Naive thymus-derived CD4-positive, alpha-beta T cell (primary cell): ENCODE measurements at regions not wholly inside any gene's neighbourhood (a gene's known extent, or its start where the extent isn't known, plus 50 kb on each side); places are given as distances from the start of the nearest gene placed in this dataset.
A peak's percentile ranks its signal among the peaks of the same experiment; 100 is the strongest.

Experiments used
- ATAC-seq: fragments of 150-1000 bp; cut with Tn5 transposase; 2 replicates; pipeline ENCODE4 v1.10.0; 2021; ENCODE audit warnings: mild to moderate bottlenecking, moderate library complexity
- CTCF ChIA-PET: fragments of 350-600 bp; sonication (Branson Sonifier 250); formaldehyde crosslinking; loops from one replicate; lab custom pipeline; 2021; ENCODE audit warnings: antibody characterized with exemption; lab: Charles Lee
- POLR2A ChIA-PET: fragments of 350-600 bp; sonication (Branson Sonifier 250); formaldehyde crosslinking; loops from one replicate; lab custom pipeline; 2021; ENCODE audit warnings: antibody characterized with exemption, inconsistent platforms; lab: Charles Lee
- DNase-seq, 9 donors: peaks; one replicate each; pipeline versions ENCODE4 v3.0.0 to v3.0.0-alpha.2; 2020 to 2022; ENCODE audit warnings: mixed read lengths in 1 of 9
- H3K27ac ChIP-seq: one replicate; pipeline ENCODE4 v1.7.0; 2013; ENCODE audit warnings: mild to moderate bottlenecking, low read depth, low read length, moderate library complexity
- H3K27me3 ChIP-seq, 2 donors: one replicate each; pipeline ENCODE4 v1.7.0; 2013; ENCODE audit warnings: low read length in 2 of 2, mild to moderate bottlenecking in 2 of 2, moderate library complexity in 2 of 2; ENCODE audit not compliant: control insufficient read depth in 2 of 2, insufficient read depth in 2 of 2
- H3K36me3 ChIP-seq, 3 experiments: 1 replicate in 2 of 3; 2 replicates in 1 of 3; pipeline ENCODE4 v1.7.0; 2013; ENCODE audit warnings: low read length in 3 of 3, mild to moderate bottlenecking in 3 of 3, moderate library complexity in 1 of 3; ENCODE audit not compliant: insufficient read depth in 3 of 3, control insufficient read depth in 2 of 3
- H3K4me1 ChIP-seq, 2 donors: one replicate each; pipeline ENCODE4 v1.7.0; 2013; ENCODE audit warnings: low read length in 2 of 2, mild to moderate bottlenecking in 2 of 2, moderate library complexity in 1 of 2; ENCODE audit not compliant: control insufficient read depth in 2 of 2, insufficient read depth in 2 of 2
- H3K4me3 ChIP-seq: 2 replicates; pipeline ENCODE4 v1.7.0; 2013; ENCODE audit warnings: mild to moderate bottlenecking, low read length
- H3K9me3 ChIP-seq, 3 experiments: 1 replicate in 2 of 3; 2 replicates in 1 of 3; pipeline ENCODE4 v1.7.0; 2013; ENCODE audit warnings: low read length in 3 of 3; ENCODE audit not compliant: control insufficient read depth in 2 of 3
- H3K27ac Mint-ChIP-seq, 9 donors: one replicate each; pipeline ENCODE4 v1.8.0; 2020 to 2022; ENCODE audit warnings: mixed read lengths in 9 of 9, mild to moderate bottlenecking in 8 of 9, moderate library complexity in 5 of 9, inconsistent platforms in 2 of 9
- H3K27me3 Mint-ChIP-seq, 5 donors: one replicate each; pipeline ENCODE4 v1.8.0; 2021 to 2022; ENCODE audit warnings: mixed read lengths in 5 of 5, mild to moderate bottlenecking in 1 of 5
- H3K36me3 Mint-ChIP-seq, 5 donors: one replicate each; pipeline ENCODE4 v1.8.0; 2020 to 2022; ENCODE audit warnings: mixed read lengths in 5 of 5, mild to moderate bottlenecking in 3 of 5, inconsistent platforms in 1 of 5
- H3K4me1 Mint-ChIP-seq, 7 donors: one replicate each; pipeline ENCODE4 v1.8.0; 2020 to 2022; ENCODE audit warnings: mixed read lengths in 7 of 7, mild to moderate bottlenecking in 3 of 7, inconsistent platforms in 1 of 7
- H3K4me3 Mint-ChIP-seq, 10 donors: one replicate each; pipeline ENCODE4 v1.8.0; 2020 to 2022; ENCODE audit warnings: mild to moderate bottlenecking in 10 of 10, mixed read lengths in 10 of 10, moderate library complexity in 6 of 10, inconsistent platforms in 2 of 10
- H3K9me3 Mint-ChIP-seq, 11 donors: one replicate each; pipeline ENCODE4 v1.8.0; 2020 to 2022; ENCODE audit warnings: mixed read lengths in 11 of 11, mild to moderate bottlenecking in 4 of 11, inconsistent platforms in 1 of 11, moderate library complexity in 1 of 11
- intact Hi-C, 2 donors: fragments of 100-400 bp; cut with micrococcal nuclease; formaldehyde crosslinking; loops; one replicate each; pipeline ENCODE4 v1.15.1; 2023

- H3K27me3 Mint-ChIP-seq, result peaks cover 0 to 23% (median 0%) of the 10 kb centered on the region in 5 donors
- ChIA-PET POLR2A (interaction anchor here (0.6 to 1.1 kb wide), 2 partner anchors 96 to 98 kb away, joined by 3 to 4 read pairs; no protein-coding TSS in a partner anchor), CTCF (interaction anchor here (1.1 to 4.4 kb wide), 3 partner anchors 9 to 260 kb away, joined by 3 to 69 read pairs (median 4); no protein-coding TSS in a partner anchor)
- no peaks in the 10 kb centered on the region for H3K36me3 ChIP-seq
- H3K27ac Mint-ChIP-seq, result peak overlapping the region in 7 of 9 donors; percentile 21 to 80 (median 66)
- no peaks in the 10 kb centered on the region for H3K27me3 ChIP-seq
- H3K9me3 Mint-ChIP-seq, result no peaks in the 10 kb centered on the region
- peaks cover 0 to 5% (median 0%) of the 10 kb centered on the region in 5 donors for H3K36me3 Mint-ChIP-seq
- ATAC-seq (no peak), DNase-seq (no peak)
- intact Hi-C loops, result loop anchor here (2.0 to 10.0 kb wide), 7 partner anchors 58 to 662 kb away; partner anchors contain the start of genes BEGAIN (in 1 of the 2), EVL (in 1 of the 2) and SLC25A29 (in 1 of the 2)
- H3K9me3 ChIP-seq, result no peaks in the 10 kb centered on the region
- peak overlapping the region in 6 of 10 donors; percentile 1 to 77 (median 42) for H3K4me3 Mint-ChIP-seq
- no peak overlapping the region for H3K27ac ChIP-seq
- no peak overlapping the region for H3K4me3 ChIP-seq
- H3K4me1 ChIP-seq, result peaks cover 40 to 41% of the 10 kb centered on the region in 2 donors
- H3K4me1 Mint-ChIP-seq, result peaks cover 42 to 67% (median 63%) of the 10 kb centered on the region in 7 donors
Measured at GRCh38 chr14:100644383-100644782, 57.2 kb upstream of the BEGAIN start.

DNA sequence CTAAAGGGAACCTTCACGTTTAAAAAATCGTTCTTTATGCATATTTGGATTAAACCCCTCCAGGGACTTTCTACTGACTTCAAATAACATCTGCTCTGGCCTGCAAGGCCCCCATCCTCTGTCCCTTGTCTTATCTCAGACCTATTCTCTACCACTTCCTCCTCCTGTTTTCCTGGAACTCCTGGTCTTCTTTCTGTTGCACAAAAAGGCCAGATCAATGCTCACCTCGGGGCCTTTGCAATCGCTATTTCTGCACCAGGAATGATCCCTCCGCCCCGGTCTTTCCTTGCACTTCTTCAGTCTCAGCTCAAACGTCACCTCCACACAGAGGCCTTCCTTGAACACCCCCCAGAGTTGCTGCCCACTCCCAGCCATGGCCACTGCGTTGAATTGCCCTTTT is 57.6 kb upstream of the BEGAIN start:
- peaks cover 0 to 5% (median 0%) of the 10 kb centered on the region in 5 donors for H3K36me3 Mint-ChIP-seq
- Histone ChIP-seq H3K27me3 (no peaks in the 10 kb centered on the region), H3K36me3 (no peaks in the 10 kb centered on the region), H3K4me1 (peaks cover 36 to 37% of the 10 kb centered on the region in 2 donors), H3K4me3 (no peak overlapping the region), H3K27ac (no peak overlapping the region), H3K9me3 (no peaks in the 10 kb centered on the region)
- peaks cover 39 to 63% (median 60%) of the 10 kb centered on the region in 7 donors for H3K4me1 Mint-ChIP-seq
- ATAC-seq (no peak), DNase-seq (no peak)
- peak overlapping the region; percentile 21 to 81 (median 76) for H3K27ac Mint-ChIP-seq
- POLR2A ChIA-PET, result interaction anchor here (1.1 kb wide), 1 partner anchor 97 kb away, joined by 3 read pairs; no protein-coding TSS in a partner anchor
- CTCF ChIA-PET, result interaction anchor here (0.7 to 4.4 kb wide), 12 partner anchors 8 to 1671 kb away, joined by 3 to 69 read pairs (median 5); no protein-coding TSS in a partner anchor
- H3K27me3 Mint-ChIP-seq, result peaks cover 0 to 24% (median 0%) of the 10 kb centered on the region in 5 donors
- peak overlapping the region in 9 of 10 donors; percentile 1 to 77 (median 26) for H3K4me3 Mint-ChIP-seq
- intact Hi-C loops, result loop anchor here (1.0 to 10.0 kb wide), 11 partner anchors 58 to 662 kb away; partner anchors contain the start of genes BEGAIN (in 1 of the 2), EVL (in 1 of the 2) and SLC25A29 (in 1 of the 2)
- H3K9me3 Mint-ChIP-seq, result no peaks in the 10 kb centered on the region

DNA sequence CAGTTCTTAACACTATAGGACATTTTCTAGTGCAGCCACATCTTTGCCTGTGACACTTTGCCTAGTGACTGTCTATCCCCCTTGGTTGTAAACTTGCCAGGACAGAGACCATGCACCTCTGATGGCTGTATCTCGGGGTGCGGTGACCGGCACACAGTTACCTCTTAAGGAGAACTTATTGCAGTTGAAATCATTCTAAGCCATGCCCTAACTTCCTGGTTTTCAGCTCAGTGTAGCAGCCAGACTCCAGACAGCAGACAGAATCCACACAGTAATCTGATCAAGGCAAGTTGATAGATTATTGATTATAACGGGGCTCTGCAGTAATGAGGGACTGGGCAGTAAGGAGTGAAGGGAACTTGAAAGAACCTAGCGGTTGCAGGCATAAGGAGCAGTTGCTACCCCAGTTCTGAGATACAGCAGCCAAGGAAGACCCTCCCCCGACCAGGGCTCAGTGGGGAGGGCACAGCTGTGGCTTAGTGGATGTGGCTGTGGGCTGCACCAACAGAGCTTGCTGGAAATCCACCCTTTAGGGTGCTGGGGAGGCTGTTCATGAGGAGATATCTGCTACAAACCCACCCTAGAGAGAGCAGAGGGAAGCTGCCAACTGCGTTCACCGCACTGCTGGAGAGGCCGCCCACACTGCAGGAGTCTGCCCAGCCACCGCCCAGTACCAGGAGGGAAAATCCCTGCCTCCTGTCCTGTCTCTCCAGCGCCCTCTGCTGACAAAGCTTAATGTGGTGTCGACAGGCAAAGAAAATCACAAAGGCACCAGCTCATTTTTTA is 58.2 kb upstream of the BEGAIN start:
- H3K36me3 Mint-ChIP-seq, result peaks cover 0 to 5% (median 0%) of the 10 kb centered on the region in 5 donors
- H3K9me3 Mint-ChIP-seq, result no peaks in the 10 kb centered on the region
- peaks cover 33 to 57% (median 54%) of the 10 kb centered on the region in 7 donors for H3K4me1 Mint-ChIP-seq
- H3K27ac ChIP-seq, result no peak overlapping the region
- H3K4me3 Mint-ChIP-seq, result peak overlapping the region; percentile 1 to 77 (median 22)
- peaks cover 31% of the 10 kb centered on the region in 2 donors for H3K4me1 ChIP-seq
- ATAC-seq, result peak; percentile 97
- CTCF ChIA-PET, result interaction anchor here (0.6 to 4.4 kb wide), 30 partner anchors 9 to 1671 kb away, joined by 3 to 69 read pairs (median 4); no protein-coding TSS in a partner anchor
- no peaks in the 10 kb centered on the region for H3K27me3 ChIP-seq
- no peaks in the 10 kb centered on the region for H3K9me3 ChIP-seq
- intact Hi-C loops, result loop anchor here (1.0 to 10.0 kb wide), 10 partner anchors 59 to 581 kb away; partner anchors contain the start of genes BEGAIN (in 1 of the 2), EVL (in 1 of the 2) and SLC25A29 (in 1 of the 2)
- peaks cover 0 to 23% (median 0%) of the 10 kb centered on the region in 5 donors for H3K27me3 Mint-ChIP-seq
- POLR2A ChIA-PET, result interaction anchor here (0.8 to 1.8 kb wide), 4 partner anchors 99 to 265 kb away, joined by 3 to 12 read pairs (median 4); no protein-coding TSS in a partner anchor
- H3K36me3 ChIP-seq, result no peaks in the 10 kb centered on the region
- DNase-seq, result peak; percentile 65 to 84 (median 81)
- peak overlapping the region; percentile 21 to 80 (median 66) for H3K27ac Mint-ChIP-seq
- H3K4me3 ChIP-seq, result no peak overlapping the region

GRCh38 chr14:100645982-100646314 is 58.7 kb upstream of the BEGAIN start:
- peak overlapping the region in 6 of 9 donors; percentile 21 to 80 (median 52) for H3K27ac Mint-ChIP-seq
- no peaks in the 10 kb centered on the region for H3K9me3 ChIP-seq
- H3K4me3 Mint-ChIP-seq, result peak overlapping the region in 4 of 10 donors; percentile 17 to 77 (median 42)
- intact Hi-C loops, result loop anchor here (1.0 to 10.0 kb wide), 10 partner anchors 59 to 581 kb away; partner anchors contain the start of genes BEGAIN (in 1 of the 2), EVL (in 1 of the 2) and SLC25A29 (in 1 of the 2)
- H3K27me3 Mint-ChIP-seq, result peaks cover 0 to 20% (median 0%) of the 10 kb centered on the region in 5 donors
- no peak overlapping the region for H3K4me3 ChIP-seq
- H3K36me3 ChIP-seq, result no peaks in the 10 kb centered on the region
- peaks cover 27 to 52% (median 49%) of the 10 kb centered on the region in 7 donors for H3K4me1 Mint-ChIP-seq
- ATAC-seq (no peak), DNase-seq (no peak)
- no peaks in the 10 kb centered on the region for H3K27me3 ChIP-seq
- POLR2A ChIA-PET, result interaction anchor here (0.8 to 1.8 kb wide), 4 partner anchors 100 to 266 kb away, joined by 3 to 12 read pairs (median 4); no protein-coding TSS in a partner anchor
- CTCF ChIA-PET, result interaction anchor here (0.6 to 4.4 kb wide), 25 partner anchors 8 to 1304 kb away, joined by 3 to 69 read pairs (median 4); no protein-coding TSS in a partner anchor
- H3K9me3 Mint-ChIP-seq, result no peaks in the 10 kb centered on the region
- no peak overlapping the region for H3K27ac ChIP-seq
- peaks cover 0 to 5% (median 0%) of the 10 kb centered on the region in 5 donors for H3K36me3 Mint-ChIP-seq
- H3K4me1 ChIP-seq, result peaks cover 25 to 26% of the 10 kb centered on the region in 2 donors

DNA sequence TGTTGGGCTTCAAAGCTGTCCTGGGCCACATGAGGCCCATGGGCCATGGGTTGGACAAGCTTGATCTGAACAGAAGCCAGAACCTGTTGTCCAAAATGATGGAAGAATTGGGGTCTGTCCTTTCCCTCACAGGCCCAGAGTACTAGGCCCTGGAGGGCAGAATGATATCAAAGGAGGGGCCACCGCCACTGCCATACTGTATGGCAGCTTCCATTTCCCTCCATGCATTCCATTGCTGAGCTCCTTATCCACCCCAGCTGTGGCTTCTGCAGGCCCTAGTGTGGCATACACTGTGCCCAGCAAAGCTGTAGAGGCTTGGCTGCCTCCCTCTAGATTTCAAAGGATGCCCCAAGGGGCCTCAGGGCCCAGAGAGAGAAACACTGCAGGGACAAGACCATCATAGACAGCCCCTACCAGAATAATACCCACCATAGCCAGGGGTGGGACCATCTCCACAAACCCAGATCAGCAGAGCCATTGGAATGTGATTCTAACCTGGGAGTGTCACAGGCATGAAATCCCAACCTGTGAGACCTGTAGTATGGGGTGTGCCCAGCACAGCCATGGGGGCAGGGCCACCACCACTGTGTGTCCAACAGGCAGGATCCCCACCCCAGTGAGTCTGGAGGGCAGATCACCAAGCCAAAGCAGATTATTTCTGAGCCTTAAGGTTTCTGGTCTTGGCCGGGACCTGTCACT is 61.4 kb upstream of the BEGAIN start:
- ChIA-PET CTCF (interaction anchor here (0.7 to 1.2 kb wide), 2 partner anchors 171 to 264 kb away, joined by 3 to 4 read pairs; no protein-coding TSS in a partner anchor), POLR2A (interaction anchor here (0.6 kb wide), 1 partner anchor 15 kb away, joined by 3 read pairs; no protein-coding TSS in a partner anchor)
- DNase-seq (no peak), ATAC-seq (no peak)
- Mint-ChIP-seq H3K27me3 (peaks cover 0 to 29% (median 3%) of the 10 kb centered on the region in 5 donors), H3K4me1 (peaks cover 18 to 30% (median 25%) of the 10 kb centered on the region in 7 donors), H3K36me3 (peaks cover 0 to 5% (median 0%) of the 10 kb centered on the region in 5 donors), H3K27ac (no peak overlapping the region), H3K9me3 (no peaks in the 10 kb centered on the region), H3K4me3 (no peak overlapping the region)
- Histone ChIP-seq H3K27me3 (no peaks in the 10 kb centered on the region), H3K9me3 (no peaks in the 10 kb centered on the region), H3K4me1 (peaks cover 15 to 16% of the 10 kb centered on the region in 2 donors), H3K36me3 (no peaks in the 10 kb centered on the region), H3K4me3 (no peak overlapping the region), H3K27ac (no peak overlapping the region)
- intact Hi-C loops, result loop anchor here in 1 of 2 donors (10.0 kb wide), 2 partner anchors 344 to 584 kb away; partner anchors contain the start of genes EVL and SLC25A29
